Smooth muscle cell (in vitro differentiated cells): ENCODE measurements at regions not wholly inside any gene's neighbourhood (a gene's known extent, or its start where the extent isn't known, plus 50 kb on each side); places are given as distances from the start of the nearest gene placed in this dataset.
A peak's percentile ranks its signal among the peaks of the same experiment; 100 is the strongest.

Experiments
- DNase-seq: peaks from one replicate; lab custom pipeline; 2025; ENCODE audit not compliant: unreplicated experiment; lab: John Stamatoyannopoulos, UW
- H2AFZ ChIP-seq: fragments of 200-600 bp; sonication (generic); 2 replicates; pipeline ENCODE4 v1.6.0; 2016; ENCODE audit warnings: antibody characterized with exemption, low read depth, mild to moderate bottlenecking
- H3F3A ChIP-seq: fragments of 200-600 bp; sonication (generic); 2 replicates; pipeline ENCODE4 v1.6.0; 2017; ENCODE audit warnings: antibody characterized with exemption, low read depth
- H3K27ac ChIP-seq: fragments of 200-600 bp; sonication (generic); 2 replicates; pipeline ENCODE4 v1.5.1; 2016; ENCODE audit warnings: low read depth, mild to moderate bottlenecking
- H3K27me3 ChIP-seq: fragments of 200-600 bp; sonication (generic); 2 replicates; pipeline ENCODE4 v1.6.1; 2016; ENCODE audit warnings: low read depth, mild to moderate bottlenecking
- H3K36me3 ChIP-seq: fragments of 200-600 bp; sonication (generic); 2 replicates; pipeline ENCODE4 v1.5.1; 2016; ENCODE audit warnings: low read depth
- H3K4me1 ChIP-seq: fragments of 200-600 bp; sonication (generic); 2 replicates; pipeline ENCODE4 v1.5.1; 2016; ENCODE audit warnings: low read depth
- H3K4me2 ChIP-seq: fragments of 200-600 bp; sonication (generic); 2 replicates; pipeline ENCODE4 v1.6.0; 2016; ENCODE audit warnings: mild to moderate bottlenecking
- H3K4me3 ChIP-seq: fragments of 200-600 bp; sonication (generic); 2 replicates; pipeline ENCODE4 v1.5.1; 2016; ENCODE audit warnings: mild to moderate bottlenecking
- H3K79me2 ChIP-seq: fragments of 200-600 bp; sonication (generic); 2 replicates; pipeline ENCODE4 v1.6.0; 2016; ENCODE audit warnings: low read depth, mild to moderate bottlenecking
- H3K9ac ChIP-seq: fragments of 200-600 bp; sonication (generic); 2 replicates; pipeline ENCODE4 v1.6.0; 2016; ENCODE audit warnings: low read depth
- H3K9me3 ChIP-seq: fragments of 200-600 bp; sonication (generic); replicated peaks from 2 replicates; pipeline ENCODE4 v1.5.1; 2016; ENCODE audit warnings: low read depth
- H4K20me1 ChIP-seq: fragments of 200-600 bp; sonication (generic); 2 replicates; pipeline ENCODE4 v1.6.0; 2016; ENCODE audit warnings: low read depth
- WGBS: methylation state at CpG from one replicate; pipeline ENCODE4 v1.1.7; 2016; ENCODE audit warnings: low lambda C conversion rate; 5-methylcytosine and 5-hydroxymethylcytosine counted together
- TF ChIP-seq, protein P1 (sequence below): fragments of 200-600 bp; sonication (generic); IDR thresholded peaks from 2 replicates; pipeline ENCODE4 v1.5.1; 2017; ENCODE audit warnings: borderline replicate concordance, mild to moderate bottlenecking, antibody characterized with exemption; ENCODE audit not compliant: insufficient read depth, poor library complexity, severe bottlenecking

DNA sequence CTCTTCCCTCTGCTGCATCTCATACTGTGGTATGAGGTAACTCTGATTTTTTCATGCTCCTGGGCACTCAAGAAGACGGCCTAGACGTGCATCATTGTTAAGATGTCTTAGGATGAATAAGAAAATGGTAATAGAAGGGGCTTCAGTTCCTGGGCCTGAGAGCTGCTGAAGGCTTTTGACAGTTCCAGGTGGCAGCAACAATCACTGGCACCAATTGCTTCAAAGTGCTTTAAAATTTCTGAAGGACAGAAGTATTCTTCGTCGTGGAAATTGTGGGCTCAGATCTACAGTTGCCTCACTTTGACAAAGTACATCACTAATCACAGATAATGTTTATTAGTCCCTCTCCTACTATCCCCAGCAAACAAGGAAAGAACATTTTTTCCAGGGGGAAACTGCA lies 536.6 kb upstream of the CAMK1G start:
- Histone ChIP-seq H3K27me3 (no peaks in the 10 kb centered on the region), H3K4me2 (no peak overlapping the region), H3K4me1 (peaks cover 11% of the 10 kb centered on the region), H3K9me3 (no peaks in the 10 kb centered on the region), H3F3A (no peaks in the 10 kb centered on the region), H3K27ac (no peak overlapping the region), H3K9ac (no peak overlapping the region), H3K36me3 (no peaks in the 10 kb centered on the region), H4K20me1 (no peaks in the 10 kb centered on the region), H2AFZ (no peak overlapping the region), H3K79me2 (no peaks in the 10 kb centered on the region), H3K4me3 (no peak overlapping the region)
- TF ChIP-seq, protein P1, sequence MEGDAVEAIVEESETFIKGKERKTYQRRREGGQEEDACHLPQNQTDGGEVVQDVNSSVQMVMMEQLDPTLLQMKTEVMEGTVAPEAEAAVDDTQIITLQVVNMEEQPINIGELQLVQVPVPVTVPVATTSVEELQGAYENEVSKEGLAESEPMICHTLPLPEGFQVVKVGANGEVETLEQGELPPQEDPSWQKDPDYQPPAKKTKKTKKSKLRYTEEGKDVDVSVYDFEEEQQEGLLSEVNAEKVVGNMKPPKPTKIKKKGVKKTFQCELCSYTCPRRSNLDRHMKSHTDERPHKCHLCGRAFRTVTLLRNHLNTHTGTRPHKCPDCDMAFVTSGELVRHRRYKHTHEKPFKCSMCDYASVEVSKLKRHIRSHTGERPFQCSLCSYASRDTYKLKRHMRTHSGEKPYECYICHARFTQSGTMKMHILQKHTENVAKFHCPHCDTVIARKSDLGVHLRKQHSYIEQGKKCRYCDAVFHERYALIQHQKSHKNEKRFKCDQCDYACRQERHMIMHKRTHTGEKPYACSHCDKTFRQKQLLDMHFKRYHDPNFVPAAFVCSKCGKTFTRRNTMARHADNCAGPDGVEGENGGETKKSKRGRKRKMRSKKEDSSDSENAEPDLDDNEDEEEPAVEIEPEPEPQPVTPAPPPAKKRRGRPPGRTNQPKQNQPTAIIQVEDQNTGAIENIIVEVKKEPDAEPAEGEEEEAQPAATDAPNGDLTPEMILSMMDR = no peak
- no peak for DNase-seq
- over 99% methylated on average over 4 of the region's 4 CpGs for WGBS

DNA sequence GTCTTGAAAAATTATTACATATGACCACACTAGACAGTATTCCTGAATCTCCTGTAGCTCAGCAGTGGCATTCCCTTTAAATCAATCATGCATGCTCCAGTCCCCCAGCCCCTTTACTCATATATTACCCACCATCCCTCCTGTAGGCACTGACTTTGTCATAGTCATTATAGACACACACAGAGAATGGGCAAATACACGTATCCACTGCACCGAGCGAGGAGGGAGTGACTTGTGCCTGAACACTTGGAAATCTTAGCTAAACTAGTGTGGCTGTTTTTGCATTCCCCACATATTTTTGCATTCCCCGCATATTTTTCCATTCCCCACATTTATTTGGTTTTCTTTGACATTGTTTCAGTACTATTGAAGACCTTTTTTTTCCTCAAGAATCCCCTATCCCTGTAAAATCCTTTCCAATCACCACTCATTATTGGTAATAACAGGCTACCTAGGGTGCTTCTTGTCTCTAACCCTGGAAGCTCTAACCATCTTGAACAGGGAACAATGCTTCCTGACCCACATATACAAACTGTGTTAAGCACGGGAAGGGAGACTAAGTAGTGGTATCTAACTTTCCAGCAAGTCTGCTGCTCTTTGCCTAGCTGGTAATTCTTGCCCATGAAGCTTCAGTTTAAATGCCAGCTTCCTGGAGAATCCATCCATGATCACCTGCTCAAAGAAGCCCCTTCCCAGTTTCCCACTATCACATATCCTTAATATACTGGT lies 534.4 kb upstream of the CAMK1G start:
- Histone ChIP-seq H3K27ac (no peak overlapping the region), H3F3A (no peaks in the 10 kb centered on the region), H3K4me1 (peaks cover 11% of the 10 kb centered on the region), H2AFZ (no peak overlapping the region), H3K9me3 (no peaks in the 10 kb centered on the region), H3K4me3 (no peak overlapping the region), H3K79me2 (no peaks in the 10 kb centered on the region), H4K20me1 (no peaks in the 10 kb centered on the region), H3K27me3 (no peaks in the 10 kb centered on the region), H3K36me3 (no peaks in the 10 kb centered on the region), H3K4me2 (peak overlapping the region; percentile 43), H3K9ac (no peak overlapping the region)
- no peak for DNase-seq
- TF ChIP-seq, protein P1 = no peak
- 52% methylated on average over 5 of the region's 5 CpGs for WGBS

DNA sequence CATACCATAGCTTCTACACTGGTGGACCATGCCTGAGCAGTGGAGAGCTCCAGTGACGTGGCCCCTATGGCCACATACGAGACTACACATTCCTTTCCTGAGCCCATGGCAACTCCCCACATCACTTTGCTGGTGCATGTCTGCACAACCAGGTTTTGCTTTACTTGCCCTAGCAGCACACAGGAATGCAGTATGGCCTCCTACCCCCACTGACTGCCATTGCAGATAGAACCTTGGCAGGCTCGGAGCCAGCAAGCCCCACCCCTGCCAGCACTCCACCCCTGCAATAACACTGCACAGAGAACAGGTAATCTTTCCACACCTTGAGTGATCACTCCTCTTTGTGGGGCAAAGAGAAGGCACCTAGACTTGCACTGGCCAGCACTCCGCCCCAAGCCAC lies 531.9 kb upstream of the CAMK1G start:
- H2AFZ ChIP-seq = no peak overlapping the region

DNA sequence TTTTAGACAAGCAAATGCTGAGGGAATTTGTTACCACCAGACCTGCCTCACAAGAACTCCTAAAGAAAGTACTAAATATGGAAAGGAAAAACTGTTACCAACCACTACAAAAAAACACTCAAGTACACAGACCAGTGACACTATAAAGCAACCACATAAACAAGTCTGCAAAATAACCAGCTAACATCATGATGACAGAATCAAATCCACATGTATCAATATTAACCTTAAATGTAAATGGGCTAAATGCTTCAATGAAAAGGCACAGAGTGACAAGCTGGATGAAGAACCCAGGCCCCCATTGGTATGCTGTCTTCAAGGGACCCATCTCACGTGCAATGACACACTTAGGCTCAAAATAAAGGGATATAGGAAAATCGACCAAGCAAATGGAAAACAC lies 529.9 kb upstream of the CAMK1G start:
- no peak for DNase-seq
- Histone ChIP-seq H3K4me3 (no peak overlapping the region), H3K36me3 (no peaks in the 10 kb centered on the region), H4K20me1 (no peaks in the 10 kb centered on the region), H3K79me2 (no peaks in the 10 kb centered on the region), H3K27ac (no peak overlapping the region), H2AFZ (no peak overlapping the region), H3F3A (no peaks in the 10 kb centered on the region), H3K4me1 (peaks cover 8% of the 10 kb centered on the region), H3K9me3 (no peaks in the 10 kb centered on the region), H3K9ac (no peak overlapping the region), H3K27me3 (no peaks in the 10 kb centered on the region), H3K4me2 (no peak overlapping the region)
- 79% methylated on average over 2 of the region's 2 CpGs for WGBS
- TF ChIP-seq, protein P1 = no peak

More for the DNA sequence above, 531.9 kb upstream of the CAMK1G start:
- Histone ChIP-seq H4K20me1 (no peaks in the 10 kb centered on the region), H3K9me3 (no peaks in the 10 kb centered on the region), H3K36me3 (no peaks in the 10 kb centered on the region), H3K4me2 (no peak overlapping the region), H3K4me3 (no peak overlapping the region), H3F3A (no peaks in the 10 kb centered on the region), H3K27ac (no peak overlapping the region), H3K27me3 (no peaks in the 10 kb centered on the region), H3K9ac (no peak overlapping the region), H3K4me1 (peaks cover 11% of the 10 kb centered on the region), H3K79me2 (no peaks in the 10 kb centered on the region)
- TF ChIP-seq, protein P1 = no peak
- WGBS = 84% methylated on average over 4 of the region's 4 CpGs
- no peak for DNase-seq
